ENCODE measurements at regions not wholly inside any gene's neighbourhood (a gene's known extent, or its start where the extent isn't known, plus 50 kb on each side); places are given as distances from the start of the nearest gene placed in this dataset.

GRCh38 chr12:74871817-74872216 is 334.2 kb downstream of the ATXN7L3B start:
- peak in 1 of 2 experiments; percentile 70 for DNase-seq (ENCODE audit: low read depth in 1 of 2, low spot score in 1 of 2)
- in situ Hi-C loops (cut with HindIII; ENCODE audit: low pct_unique_long_range_greater_than_20kb, low sequenced_read_pairs), result no loop called here
- peak; percentile 85; the same call in 1 of the 2 replicates for TF ChIP-seq JUND (IDR thresholded peaks at IDR 0.05; ENCODE audit: low read depth)

- DNase-seq (ENCODE audit: low read depth in 1 of 2, low spot score in 1 of 2), result no peak
- in situ Hi-C loops (cut with HindIII; ENCODE audit: low pct_unique_long_range_greater_than_20kb, low sequenced_read_pairs), result no loop called here
- no peak for TF ChIP-seq JUND (IDR thresholded peaks at IDR 0.05; ENCODE audit: low read depth)
Measured at GRCh38 chr12:74885775-74886174, 323.9 kb downstream of the KCNC2 start.

DNA sequence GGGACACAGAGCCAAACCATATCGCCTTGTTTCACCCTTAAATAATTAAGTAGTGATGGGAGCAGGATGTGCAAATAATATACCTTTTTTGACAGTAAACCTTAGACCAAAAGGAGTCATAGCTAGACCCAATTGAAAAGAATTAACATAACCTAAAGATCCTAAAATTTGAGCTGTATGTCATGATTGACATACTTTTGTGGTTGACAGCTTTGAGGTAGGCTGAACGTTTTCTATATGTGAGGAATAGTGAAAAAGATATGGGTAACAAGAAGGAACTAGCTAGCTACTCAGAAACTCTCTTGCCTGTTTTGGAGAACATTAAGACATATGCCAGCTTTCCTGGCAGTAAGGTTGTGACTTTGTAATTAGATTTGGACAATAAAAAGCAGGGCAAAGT is 320.6 kb downstream of the KCNC2 start:
- DNase-seq (ENCODE audit: low read depth in 1 of 2, low spot score in 1 of 2), result no peak
- no peak for TF ChIP-seq JUND (IDR thresholded peaks at IDR 0.05; ENCODE audit: low read depth)
- in situ Hi-C loops (cut with HindIII; ENCODE audit: low pct_unique_long_range_greater_than_20kb, low sequenced_read_pairs), result no loop called here

GRCh38 chr12:74889563-74890236 is 319.9 kb downstream of the KCNC2 start:
- in situ Hi-C loops (cut with HindIII; ENCODE audit: low pct_unique_long_range_greater_than_20kb, low sequenced_read_pairs), result no loop called here
- no peak for TF ChIP-seq JUND (IDR thresholded peaks at IDR 0.05; ENCODE audit: low read depth)
- no peak for DNase-seq (ENCODE audit: low read depth in 1 of 2, low spot score in 1 of 2)

GRCh38 chr12:74890237-74890599 is 319.4 kb downstream of the KCNC2 start:
- in situ Hi-C loops (cut with HindIII; ENCODE audit: low pct_unique_long_range_greater_than_20kb, low sequenced_read_pairs), result no loop called here
- TF ChIP-seq JUND (IDR thresholded peaks at IDR 0.05; ENCODE audit: low read depth), result no peak
- no peak for DNase-seq (ENCODE audit: low read depth in 1 of 2, low spot score in 1 of 2)

DNA sequence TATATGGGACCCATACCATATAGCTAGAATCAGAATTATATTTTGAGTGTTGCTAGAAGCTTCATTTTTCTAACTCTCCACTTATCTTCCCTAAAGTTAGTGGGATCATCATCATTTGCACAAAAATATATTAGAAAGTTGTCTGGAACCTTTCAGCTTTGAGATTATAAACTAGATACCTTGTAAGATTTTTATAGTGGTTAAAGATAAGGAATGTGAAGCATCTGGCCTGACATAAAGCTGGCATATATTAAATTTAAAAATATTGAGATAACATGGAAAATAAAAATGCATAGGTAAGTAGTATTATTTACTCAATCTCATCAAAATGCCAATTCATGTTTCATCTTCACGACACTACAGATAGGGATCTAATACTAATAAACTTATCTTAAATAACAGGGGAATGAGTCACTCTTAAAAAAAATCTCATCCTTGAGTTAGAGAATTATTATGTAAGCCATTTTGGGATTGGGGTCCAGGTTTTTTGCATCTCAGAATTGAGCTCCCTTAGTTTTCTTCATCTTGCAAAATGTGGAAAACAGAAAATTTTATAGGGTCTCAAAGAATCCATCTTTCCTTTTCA is 318.5 kb downstream of the KCNC2 start:
- in situ Hi-C loops (cut with HindIII; ENCODE audit: low pct_unique_long_range_greater_than_20kb, low sequenced_read_pairs), result no loop called here
- TF ChIP-seq JUND (IDR thresholded peaks at IDR 0.05; ENCODE audit: low read depth), result no peak

GRCh38 chr12:74892057-74892633 is 317.5 kb downstream of the KCNC2 start:
- in situ Hi-C loops (cut with HindIII; ENCODE audit: low pct_unique_long_range_greater_than_20kb, low sequenced_read_pairs), result no loop called here
- DNase-seq (ENCODE audit: low read depth in 1 of 2, low spot score in 1 of 2), result no peak
- no peak for TF ChIP-seq JUND (IDR thresholded peaks at IDR 0.05; ENCODE audit: low read depth)

More for the DNA sequence above, 318.5 kb downstream of the KCNC2 start:
- no peak for DNase-seq (ENCODE audit: low read depth in 1 of 2, low spot score in 1 of 2)

DNA sequence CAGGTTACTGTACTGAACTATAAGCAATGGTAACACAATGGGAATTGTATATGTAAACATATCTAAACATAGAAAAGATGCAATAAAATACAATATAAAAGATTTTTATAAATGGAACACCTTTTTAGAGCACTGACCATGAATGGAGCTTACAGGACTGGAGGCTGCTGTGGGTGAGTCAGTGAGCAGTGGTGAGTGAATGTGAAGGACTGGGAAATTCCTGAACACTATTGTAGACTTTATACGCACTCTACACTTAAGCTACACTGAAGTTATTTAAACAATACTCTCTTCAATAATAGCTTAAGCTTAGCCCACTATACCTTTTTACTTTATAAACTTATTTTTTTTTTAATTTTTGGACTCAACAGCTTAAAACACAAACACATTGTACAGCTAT is 313.5 kb downstream of the KCNC2 start:
- in situ Hi-C loops (cut with HindIII; ENCODE audit: low pct_unique_long_range_greater_than_20kb, low sequenced_read_pairs), result no loop called here
- no peak for TF ChIP-seq JUND (IDR thresholded peaks at IDR 0.05; ENCODE audit: low read depth)
- no peak for DNase-seq (ENCODE audit: low read depth in 1 of 2, low spot score in 1 of 2)

GRCh38 chr12:74897425-74898211 is 312.0 kb downstream of the KCNC2 start:
- in situ Hi-C loops (cut with HindIII; ENCODE audit: low pct_unique_long_range_greater_than_20kb, low sequenced_read_pairs), result no loop called here
- no peak for TF ChIP-seq JUND (IDR thresholded peaks at IDR 0.05; ENCODE audit: low read depth)
- DNase-seq (ENCODE audit: low read depth in 1 of 2, low spot score in 1 of 2), result peak in 1 of 2 experiments; percentile 6

DNA sequence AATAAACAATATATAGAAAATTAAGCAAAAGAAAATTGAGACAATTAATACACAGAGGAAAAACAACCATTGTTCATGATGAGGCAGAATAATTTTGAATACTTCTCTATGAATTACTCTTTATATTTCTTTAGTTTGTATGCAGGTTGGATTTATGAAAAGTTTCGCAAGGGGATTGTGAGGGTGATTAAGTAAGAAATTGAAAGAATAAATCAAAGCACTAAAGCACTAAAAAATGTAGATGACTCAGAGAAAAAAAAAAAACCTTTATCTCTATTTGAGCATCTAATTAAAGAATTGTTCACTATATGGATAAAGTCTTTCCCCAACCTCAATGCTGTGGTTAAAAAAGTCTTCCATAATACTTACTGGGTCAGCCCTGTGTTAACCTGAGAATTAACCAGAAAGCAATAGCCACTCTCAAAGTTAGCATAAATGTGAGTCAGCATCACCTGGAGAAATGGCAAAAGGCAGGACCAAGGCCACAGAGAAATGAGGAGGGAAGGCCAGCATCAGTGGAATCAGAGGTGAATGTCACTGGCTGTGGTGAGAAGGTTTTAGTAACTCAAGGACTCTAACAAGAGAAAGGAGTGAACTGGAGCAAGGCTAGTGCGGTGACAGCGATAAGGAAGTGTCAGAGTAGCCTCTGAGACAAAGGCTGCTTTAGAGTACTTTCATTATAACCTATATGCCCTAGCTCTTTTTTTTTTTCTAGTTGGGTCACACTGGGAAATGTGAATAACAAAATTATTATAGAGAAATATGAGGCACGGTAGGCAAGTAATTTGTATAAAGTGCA is 310.4 kb downstream of the KCNC2 start:
- DNase-seq (ENCODE audit: low read depth in 1 of 2, low spot score in 1 of 2), result no peak
- in situ Hi-C loops (cut with HindIII; ENCODE audit: low pct_unique_long_range_greater_than_20kb, low sequenced_read_pairs), result no loop called here
- TF ChIP-seq JUND (IDR thresholded peaks at IDR 0.05; ENCODE audit: low read depth), result no peak

- no peak for DNase-seq (ENCODE audit: low read depth in 1 of 2, low spot score in 1 of 2)
- in situ Hi-C loops (cut with HindIII; ENCODE audit: low pct_unique_long_range_greater_than_20kb, low sequenced_read_pairs), result no loop called here
- TF ChIP-seq JUND (IDR thresholded peaks at IDR 0.05; ENCODE audit: low read depth), result no peak
Measured at GRCh38 chr12:74900232-74900631, 309.4 kb downstream of the KCNC2 start.

- in situ Hi-C loops (cut with HindIII; ENCODE audit: low pct_unique_long_range_greater_than_20kb, low sequenced_read_pairs), result no loop called here
- no peak for TF ChIP-seq JUND (IDR thresholded peaks at IDR 0.05; ENCODE audit: low read depth)
- no peak for DNase-seq (ENCODE audit: low read depth in 1 of 2, low spot score in 1 of 2)
Measured at GRCh38 chr12:74903522-74903921, 306.1 kb downstream of the KCNC2 start.

All from T47D (cell line).